Mucosa of descending colon (tissue), 3 donors: ENCODE measurements at regions not wholly inside any gene's neighbourhood (a gene's known extent, or its start where the extent isn't known, plus 50 kb on each side); places are given as distances from the start of the nearest gene placed in this dataset.

Experiments
- ATAC-seq: fragments of 200-7000 bp; cut with Tn5 transposase; one replicate; pipeline ENCODE4 v1.9.1; 2020; ENCODE audit warnings: mild to moderate bottlenecking, moderate library complexity
- DNase-seq, 3 donors: peaks; one replicate each; pipeline ENCODE4 v3.0.0-alpha.2; 2020
- H3K36me3 ChIP-seq: fragments of 200-600 bp; one replicate; pipeline ENCODE4 v1.8.0; 2021; ENCODE audit warnings: low read depth, mild to moderate bottlenecking
- H3K4me1 ChIP-seq: fragments of 200-600 bp; one replicate; pipeline ENCODE4 v1.8.0; 2021; ENCODE audit warnings: low read depth, mild to moderate bottlenecking
- H3K4me3 ChIP-seq: fragments of 200-600 bp; one replicate; pipeline ENCODE4 v1.8.0; 2021; ENCODE audit warnings: mild to moderate bottlenecking
- H3K9me3 ChIP-seq: fragments of 200-600 bp; one replicate; pipeline ENCODE4 v1.8.0; 2021; ENCODE audit warnings: mild to moderate bottlenecking
- CTCF ChIP-seq: fragments of 200-600 bp; IDR thresholded peaks from one replicate; pipeline ENCODE4 v1.8.0; 2022; ENCODE audit warnings: antibody characterized with exemption, mild to moderate bottlenecking
- intact Hi-C, 2 donors: fragments of 100-400 bp; cut with DNase I in 1 of 2; cut with micrococcal nuclease in 1 of 2; formaldehyde crosslinking; loops; one replicate each; pipeline versions ENCODE4 v1.11.0 to v1.11.1; 2022; cut with DNase I, micrococcal nuclease
- donor health status: DM: no; HTN: no; CAD: no; lungs with moderate emphysema.
- donor health status: DM: no; HTN: no; CAD: no.
- donor health status: DM: no; HTN: yes; CAD: no.

- DNase-seq, result no peak
- Histone ChIP-seq H3K4me1 (no peaks in the 10 kb centered on the region), H3K36me3 (no peaks in the 10 kb centered on the region), H3K9me3 (no peaks in the 10 kb centered on the region), H3K4me3 (no peak overlapping the region)
- ATAC-seq, result no peak
- no peak for TF ChIP-seq CTCF
- intact Hi-C loops, result no loop called here
Observed at GRCh38 chr2:126823951-126824350, 74.7 kb upstream of the TEX51 start.

- no peak overlapping the region for H3K4me3 ChIP-seq
- no peaks in the 10 kb centered on the region for H3K9me3 ChIP-seq
- no peaks in the 10 kb centered on the region for H3K4me1 ChIP-seq
- no peak for DNase-seq
- intact Hi-C loops, result no loop called here
- TF ChIP-seq CTCF, result no peak
- no peaks in the 10 kb centered on the region for H3K36me3 ChIP-seq
- no peak for ATAC-seq
Observed at GRCh38 chr2:126824663-126825062, 74.0 kb upstream of the TEX51 start.

GRCh38 chr2:126825316-126825715, 73.4 kb upstream of the TEX51 start:
- intact Hi-C loops, result no loop called here
- no peak overlapping the region for H3K4me3 ChIP-seq
- H3K4me1 ChIP-seq, result no peaks in the 10 kb centered on the region
- no peaks in the 10 kb centered on the region for H3K36me3 ChIP-seq
- ATAC-seq (no peak), DNase-seq (no peak)
- no peak for TF ChIP-seq CTCF
- H3K9me3 ChIP-seq, result no peaks in the 10 kb centered on the region

- no peak for ATAC-seq
- H3K36me3 ChIP-seq, result no peaks in the 10 kb centered on the region
- intact Hi-C loops, result no loop called here
- no peak overlapping the region for H3K4me3 ChIP-seq
- no peak for DNase-seq
- TF ChIP-seq CTCF, result no peak
- no peaks in the 10 kb centered on the region for H3K4me1 ChIP-seq
- H3K9me3 ChIP-seq, result no peaks in the 10 kb centered on the region
Observed at GRCh38 chr2:126826491-126826890, 72.2 kb upstream of the TEX51 start.

- no peak for TF ChIP-seq CTCF
- DNase-seq (no peak), ATAC-seq (no peak)
- intact Hi-C loops, result no loop called here
- Histone ChIP-seq H3K36me3 (no peaks in the 10 kb centered on the region), H3K4me3 (no peak overlapping the region), H3K4me1 (no peaks in the 10 kb centered on the region), H3K9me3 (no peaks in the 10 kb centered on the region)
Observed at GRCh38 chr2:126827371-126827770, 71.3 kb upstream of the TEX51 start.

GRCh38 chr2:126828051-126828450, 70.6 kb upstream of the TEX51 start:
- no peaks in the 10 kb centered on the region for H3K36me3 ChIP-seq
- TF ChIP-seq CTCF, result no peak
- no peak overlapping the region for H3K4me3 ChIP-seq
- H3K4me1 ChIP-seq, result no peaks in the 10 kb centered on the region
- intact Hi-C loops, result no loop called here
- no peaks in the 10 kb centered on the region for H3K9me3 ChIP-seq
- DNase-seq (no peak), ATAC-seq (no peak)
